Fibroblast of lung (primary cell): ENCODE measurements at regions not wholly inside any gene's neighbourhood (a gene's known extent, or its start where the extent isn't known, plus 50 kb on each side); places are given as distances from the start of the nearest gene placed in this dataset.

Experiments
- CTCF ChIP-seq, 2 donors: IDR thresholded peaks in 1 of 2; conservative IDR thresholded peaks in 1 of 2; 1 replicate in 1 of 2; 2 replicates in 1 of 2; pipeline ENCODE4 v1.5.1; 2011 to 2012; ENCODE audit warnings: low read length in 2 of 2, control low read depth in 1 of 2, inconsistent platforms in 1 of 2, low read depth in 1 of 2, mild to moderate bottlenecking in 1 of 2
- EZH2 ChIP-seq: IDR thresholded peaks from 2 replicates; pipeline ENCODE4 v1.5.1; 2012; ENCODE audit warnings: low read length, control low read depth, mild to moderate bottlenecking; ENCODE audit errors: missing control alignments

GRCh38 chr13:65500481-65500880 lies 1729.7 kb downstream of the PCDH9 start:
- TF ChIP-seq EZH2 (no peak), CTCF (conservative IDR thresholded peaks at IDR 0.05 in 1 of 2, IDR thresholded peaks at IDR 0.05 in 1 of 2; ENCODE audit: low read depth in 1 of 2, low read length in 2 of 2) (no peak)
